GM23248 (cell line): ENCODE measurements at regions not wholly inside any gene's neighbourhood (a gene's known extent, or its start where the extent isn't known, plus 50 kb on each side); places are given as distances from the start of the nearest gene placed in this dataset.

Source experiments
- DNase-seq: peaks from one replicate; pipeline ENCODE4 v3.0.0-alpha.2; 2015
- H2AFZ ChIP-seq: fragments of 200-600 bp; sonication (generic); 2 replicates; pipeline ENCODE4 v1.6.1; 2016; ENCODE audit warnings: antibody characterized with exemption
- H3F3A ChIP-seq: fragments of 200-600 bp; sonication (generic); 2 replicates; pipeline ENCODE4 v1.6.1; 2016; ENCODE audit warnings: mild to moderate bottlenecking, antibody characterized with exemption, mixed run types; ENCODE audit not compliant: insufficient read depth
- H3K27ac ChIP-seq: fragments of 200-600 bp; sonication (generic); 2 replicates; pipeline ENCODE4 v1.5.1; 2016; ENCODE audit warnings: mild to moderate bottlenecking
- H3K27me3 ChIP-seq: fragments of 200-600 bp; sonication (generic); replicated peaks from 2 replicates; pipeline ENCODE4 v1.6.1; 2016; ENCODE audit warnings: mild to moderate bottlenecking; ENCODE audit not compliant: insufficient read depth
- H3K36me3 ChIP-seq: fragments of 200-600 bp; sonication (generic); 2 replicates; pipeline ENCODE4 v1.6.1; 2016; ENCODE audit warnings: low read depth, mild to moderate bottlenecking
- H3K4me1 ChIP-seq: fragments of 200-600 bp; sonication (generic); 2 replicates; pipeline ENCODE4 v1.6.1; 2016; ENCODE audit warnings: mild to moderate bottlenecking; ENCODE audit not compliant: insufficient read depth
- H3K4me2 ChIP-seq: fragments of 200-600 bp; sonication (generic); one replicate; pipeline ENCODE4 v1.6.1; 2016; ENCODE audit warnings: mild to moderate bottlenecking; ENCODE audit not compliant: unreplicated experiment
- H3K4me3 ChIP-seq: fragments of 200-600 bp; sonication (generic); 2 replicates; pipeline ENCODE4 v1.5.1; 2016; ENCODE audit warnings: mild to moderate bottlenecking
- H3K79me2 ChIP-seq: fragments of 200-600 bp; sonication (generic); 2 replicates; pipeline ENCODE4 v1.6.1; 2016; ENCODE audit warnings: mild to moderate bottlenecking; ENCODE audit not compliant: insufficient read depth
- H3K9ac ChIP-seq: fragments of 200-600 bp; sonication (generic); 2 replicates; pipeline ENCODE4 v1.6.1; 2016; ENCODE audit warnings: mild to moderate bottlenecking
- H3K9me2 ChIP-seq: fragments of 200-600 bp; sonication (generic); 2 replicates; pipeline ENCODE4 v1.6.1; 2016; ENCODE audit warnings: mixed run types, mild to moderate bottlenecking, moderate library complexity; ENCODE audit not compliant: insufficient read depth
- H3K9me3 ChIP-seq: fragments of 200-600 bp; sonication (generic); one replicate; pipeline ENCODE4 v1.6.1; 2017; ENCODE audit warnings: low read depth
- H4K20me1 ChIP-seq: fragments of 200-600 bp; sonication (generic); 2 replicates; pipeline ENCODE4 v1.6.0; 2016; ENCODE audit not compliant: insufficient read depth
- EZH2 ChIP-seq: fragments of 200-600 bp; sonication (generic); IDR thresholded peaks from 2 replicates; pipeline ENCODE4 v1.6.1; 2018; ENCODE audit warnings: antibody characterized with exemption, mild to moderate bottlenecking; ENCODE audit not compliant: insufficient read depth, poor library complexity, severe bottlenecking
- EZH2phosphoT487 ChIP-seq: fragments of 200-600 bp; sonication (generic); IDR thresholded peaks from 2 replicates; pipeline ENCODE4 v1.6.1; 2018; ENCODE audit warnings: antibody characterized with exemption, moderate library complexity, mild to moderate bottlenecking, low read depth; ENCODE audit not compliant: insufficient read depth
- WGBS, 2 experiments: methylation state at CpG; one replicate each; pipeline ENCODE4 v1.1.6; 2015 to 2017; ENCODE audit warnings: low lambda C conversion rate in 2 of 2, low coverage in 1 of 2; ENCODE audit errors: missing lambda C conversion rate in 2 of 2; 5-methylcytosine and 5-hydroxymethylcytosine counted together
- in situ Hi-C: fragments of 300-500 bp; cut with MboI; formaldehyde crosslinking; loops from 2 replicates; pipeline ENCODE4 v1.15.0; 2020

GRCh38 chr13:71171740-71172139 is 695.3 kb downstream of the DACH1 start:
- H3K4me2 ChIP-seq: no peak overlapping the region
- TF ChIP-seq EZH2: no peak
- no peak for TF ChIP-seq EZH2phosphoT487
- H3K27me3 ChIP-seq: no peaks in the 10 kb centered on the region
- no peak for DNase-seq
- H3K4me1 ChIP-seq: no peaks in the 10 kb centered on the region
- no peaks in the 10 kb centered on the region for H3F3A ChIP-seq
- no peak overlapping the region for H3K27ac ChIP-seq
- H3K9ac ChIP-seq: no peak overlapping the region
- no peaks in the 10 kb centered on the region for H4K20me1 ChIP-seq
- no peaks in the 10 kb centered on the region for H3K9me2 ChIP-seq
- no peaks in the 10 kb centered on the region for H3K79me2 ChIP-seq
- H3K36me3 ChIP-seq: no peaks in the 10 kb centered on the region
- WGBS, 2 experiments: 25 to 38% methylated on average over 4 of the region's 4 CpGs
- no peak overlapping the region for H2AFZ ChIP-seq
- in situ Hi-C loops: no loop called here
- no peaks in the 10 kb centered on the region for H3K9me3 ChIP-seq
- H3K4me3 ChIP-seq: no peak overlapping the region

GRCh38 chr13:71169180-71169579 is 697.8 kb downstream of the DACH1 start:
- TF ChIP-seq EZH2 (no peak), EZH2phosphoT487 (no peak)
- no peaks in the 10 kb centered on the region for H3K4me1 ChIP-seq
- no peaks in the 10 kb centered on the region for H4K20me1 ChIP-seq
- no peak overlapping the region for H3K4me2 ChIP-seq
- DNase-seq: no peak
- H3K27ac ChIP-seq: no peak overlapping the region
- no peak overlapping the region for H2AFZ ChIP-seq
- H3K9me3 ChIP-seq: no peaks in the 10 kb centered on the region
- H3K4me3 ChIP-seq: no peak overlapping the region
- no peaks in the 10 kb centered on the region for H3K27me3 ChIP-seq
- H3K79me2 ChIP-seq: no peaks in the 10 kb centered on the region
- WGBS, 2 experiments: 1 to 3% methylated on average over 3 of the region's 3 CpGs
- H3K9me2 ChIP-seq: no peaks in the 10 kb centered on the region
- H3K36me3 ChIP-seq: no peaks in the 10 kb centered on the region
- H3F3A ChIP-seq: no peaks in the 10 kb centered on the region
- H3K9ac ChIP-seq: no peak overlapping the region
- in situ Hi-C loops: no loop called here

- Histone ChIP-seq H3K27ac (no peak overlapping the region), H3K4me3 (no peak overlapping the region), H4K20me1 (no peaks in the 10 kb centered on the region), H3K36me3 (no peaks in the 10 kb centered on the region), H3K79me2 (no peaks in the 10 kb centered on the region), H3K4me2 (no peak overlapping the region), H3K9me3 (no peaks in the 10 kb centered on the region), H3K4me1 (no peaks in the 10 kb centered on the region), H3K9ac (no peak overlapping the region), H3F3A (no peaks in the 10 kb centered on the region), H3K9me2 (no peaks in the 10 kb centered on the region), H3K27me3 (no peaks in the 10 kb centered on the region; the same call in 1 of the 2 replicates), H2AFZ (no peak overlapping the region)
- no peak for DNase-seq
- 27 to 38% methylated on average over 6 of the region's 6 CpGs for WGBS, 2 experiments
- in situ Hi-C loops: no loop called here
- no peak for TF ChIP-seq EZH2
- TF ChIP-seq EZH2phosphoT487: no peak
Observed at GRCh38 chr13:71156550-71156949, 710.5 kb downstream of the DACH1 start.

GRCh38 chr13:71149498-71150363 is 717.3 kb downstream of the DACH1 start:
- TF ChIP-seq EZH2phosphoT487 (no peak), EZH2 (no peak)
- H3K27me3 ChIP-seq: no peaks in the 10 kb centered on the region
- no peaks in the 10 kb centered on the region for H3K9me2 ChIP-seq
- H3K27ac ChIP-seq: no peak overlapping the region
- WGBS, 2 experiments: 28 to 30% methylated on average over 10 of the region's 10 CpGs
- H3K4me3 ChIP-seq: no peak overlapping the region
- in situ Hi-C loops: no loop called here
- no peak overlapping the region for H3K4me2 ChIP-seq
- H3K79me2 ChIP-seq: no peaks in the 10 kb centered on the region
- no peaks in the 10 kb centered on the region for H3F3A ChIP-seq
- H4K20me1 ChIP-seq: no peaks in the 10 kb centered on the region
- H3K9me3 ChIP-seq: peaks cover 4% of the 10 kb centered on the region
- no peaks in the 10 kb centered on the region for H3K4me1 ChIP-seq
- H3K36me3 ChIP-seq: no peaks in the 10 kb centered on the region
- H3K9ac ChIP-seq: no peak overlapping the region
- no peak overlapping the region for H2AFZ ChIP-seq
- DNase-seq: no peak
